ENCODE measurements at regions not wholly inside any gene's neighbourhood (a gene's known extent, or its start where the extent isn't known, plus 50 kb on each side); places are given as distances from the start of the nearest gene placed in this dataset.

GRCh38 chr6:147839708-147840610, 331.5 kb downstream of the SAMD5 start:
- WGBS (ENCODE audit: insufficient coverage), result 63% methylated on average over 2 of the region's 2 CpGs
- no peaks in the 10 kb centered on the region for H3K9me3 ChIP-seq (ENCODE audit: control insufficient read depth, insufficient read depth, low read length)
- Mint-ChIP-seq H3K36me3 (no peaks in the 10 kb centered on the region), H3K4me1 (no peaks in the 10 kb centered on the region), H3K4me3 (no peak overlapping the region), H3K27me3 (ENCODE audit: low read depth in 2 of 2) (no peaks in the 10 kb centered on the region), H3K27ac (no peak overlapping the region), H3K9me3 (peaks cover 5 to 10% of the 10 kb centered on the region in 2 donors)
- H3K27me3 ChIP-seq (ENCODE audit: control insufficient read depth, insufficient read depth, low read length), result no peaks in the 10 kb centered on the region
- no peaks in the 10 kb centered on the region for H3K36me3 ChIP-seq (ENCODE audit: control insufficient read depth, insufficient read depth, low read length)
- intact Hi-C loops (cut with micrococcal nuclease), result no loop called here
- DNase-seq, result no peak
- H3K4me3 ChIP-seq (ENCODE audit: low read length), result no peak overlapping the region
- TF ChIP-seq CTCF (IDR thresholded peaks at IDR 0.05), result no peak
- no peak for ATAC-seq
- no peak overlapping the region for H3K27ac ChIP-seq (ENCODE audit: low read length)
- no peaks in the 10 kb centered on the region for H3K4me1 ChIP-seq (ENCODE audit: control insufficient read depth, insufficient read depth, low read length)

GRCh38 chr6:147841547-147842148, 333.2 kb downstream of the SAMD5 start:
- no peak overlapping the region for H3K4me3 ChIP-seq (ENCODE audit: low read length)
- no peak overlapping the region for H3K4me3 Mint-ChIP-seq
- H3K4me1 Mint-ChIP-seq, result no peaks in the 10 kb centered on the region
- no peak for DNase-seq
- peaks cover 5 to 10% of the 10 kb centered on the region in 2 donors for H3K9me3 Mint-ChIP-seq
- no peak for ATAC-seq
- no peak for TF ChIP-seq CTCF (IDR thresholded peaks at IDR 0.05)
- no peaks in the 10 kb centered on the region for H3K9me3 ChIP-seq (ENCODE audit: control insufficient read depth, insufficient read depth, low read length)
- no CpG with 5 or more reads among the region's 1 CpG for WGBS (ENCODE audit: insufficient coverage)
- H3K4me1 ChIP-seq (ENCODE audit: control insufficient read depth, insufficient read depth, low read length), result no peaks in the 10 kb centered on the region
- no peaks in the 10 kb centered on the region for H3K36me3 ChIP-seq (ENCODE audit: control insufficient read depth, insufficient read depth, low read length)
- no peaks in the 10 kb centered on the region for H3K36me3 Mint-ChIP-seq
- H3K27ac Mint-ChIP-seq, result no peak overlapping the region
- intact Hi-C loops (cut with micrococcal nuclease), result no loop called here
- H3K27me3 ChIP-seq (ENCODE audit: control insufficient read depth, insufficient read depth, low read length), result no peaks in the 10 kb centered on the region
- no peak overlapping the region for H3K27ac ChIP-seq (ENCODE audit: low read length)
- no peaks in the 10 kb centered on the region for H3K27me3 Mint-ChIP-seq (ENCODE audit: low read depth in 2 of 2)

DNA sequence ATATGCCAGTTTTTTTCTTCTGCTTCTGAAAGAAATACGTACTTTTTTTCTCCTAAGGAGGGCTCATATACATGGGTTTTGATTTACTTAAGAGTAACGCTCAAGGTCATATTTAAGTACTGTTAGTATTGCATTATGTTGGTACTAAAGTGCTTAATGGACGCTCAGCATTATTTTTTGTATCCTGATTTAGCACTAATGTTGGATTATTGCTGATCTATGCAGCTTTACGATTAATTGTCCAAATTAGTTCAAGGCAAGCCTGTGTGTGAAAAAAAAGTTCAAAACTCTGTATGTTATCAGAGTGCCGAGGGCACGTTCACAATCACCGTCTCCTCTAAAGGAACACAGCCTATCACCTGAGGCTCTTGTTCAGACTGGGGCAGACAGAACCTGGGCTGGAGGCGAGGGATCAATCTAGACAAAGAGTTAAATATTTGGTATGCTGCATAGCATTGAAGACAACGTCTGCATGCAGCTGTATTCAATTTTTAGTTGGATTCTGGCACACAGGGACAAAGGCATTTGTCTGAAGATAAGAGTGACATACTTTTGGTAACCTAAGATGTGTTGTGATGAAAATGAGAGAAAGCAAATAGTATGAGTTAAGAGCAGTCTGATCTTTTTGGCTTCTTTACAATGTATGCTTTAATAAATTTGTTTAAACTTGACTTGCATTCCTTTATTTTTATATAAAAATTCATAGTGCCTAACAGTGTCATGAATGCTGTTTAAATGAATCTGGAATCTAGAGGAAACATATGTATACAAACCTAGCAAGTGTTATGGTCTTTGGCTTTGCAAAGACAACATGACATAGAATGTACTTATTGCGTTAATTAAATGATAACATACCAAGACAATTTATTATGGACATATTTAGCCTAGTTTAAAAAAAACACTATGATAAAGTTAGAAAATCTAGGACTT, 341.2 kb downstream of the SAMD5 start:
- 87% methylated on average over 9 of the region's 10 CpGs for WGBS (ENCODE audit: insufficient coverage)
- no peaks in the 10 kb centered on the region for H3K36me3 Mint-ChIP-seq
- no peak for TF ChIP-seq CTCF (IDR thresholded peaks at IDR 0.05)

More for the DNA sequence above, 341.2 kb downstream of the SAMD5 start:
- no peak overlapping the region for H3K27ac Mint-ChIP-seq
- no peaks in the 10 kb centered on the region for H3K27me3 ChIP-seq (ENCODE audit: control insufficient read depth, insufficient read depth, low read length)
- no peak overlapping the region for H3K4me3 ChIP-seq (ENCODE audit: low read length)
- H3K9me3 Mint-ChIP-seq, result peaks cover 3 to 4% of the 10 kb centered on the region in 2 donors
- no peaks in the 10 kb centered on the region for H3K4me1 Mint-ChIP-seq
- no peaks in the 10 kb centered on the region for H3K9me3 ChIP-seq (ENCODE audit: control insufficient read depth, insufficient read depth, low read length)
- H3K27ac ChIP-seq (ENCODE audit: low read length), result no peak overlapping the region
- no peaks in the 10 kb centered on the region for H3K27me3 Mint-ChIP-seq (ENCODE audit: low read depth in 2 of 2)
- no peak overlapping the region for H3K4me3 Mint-ChIP-seq
- intact Hi-C loops (cut with micrococcal nuclease), result no loop called here
- no peaks in the 10 kb centered on the region for H3K36me3 ChIP-seq (ENCODE audit: control insufficient read depth, insufficient read depth, low read length)
- no peak for DNase-seq
- no peak for ATAC-seq
- no peaks in the 10 kb centered on the region for H3K4me1 ChIP-seq (ENCODE audit: control insufficient read depth, insufficient read depth, low read length)
